ENCODE measurements at regions not wholly inside any gene's neighbourhood (a gene's known extent, or its start where the extent isn't known, plus 50 kb on each side); places are given as distances from the start of the nearest gene placed in this dataset.

DNA sequence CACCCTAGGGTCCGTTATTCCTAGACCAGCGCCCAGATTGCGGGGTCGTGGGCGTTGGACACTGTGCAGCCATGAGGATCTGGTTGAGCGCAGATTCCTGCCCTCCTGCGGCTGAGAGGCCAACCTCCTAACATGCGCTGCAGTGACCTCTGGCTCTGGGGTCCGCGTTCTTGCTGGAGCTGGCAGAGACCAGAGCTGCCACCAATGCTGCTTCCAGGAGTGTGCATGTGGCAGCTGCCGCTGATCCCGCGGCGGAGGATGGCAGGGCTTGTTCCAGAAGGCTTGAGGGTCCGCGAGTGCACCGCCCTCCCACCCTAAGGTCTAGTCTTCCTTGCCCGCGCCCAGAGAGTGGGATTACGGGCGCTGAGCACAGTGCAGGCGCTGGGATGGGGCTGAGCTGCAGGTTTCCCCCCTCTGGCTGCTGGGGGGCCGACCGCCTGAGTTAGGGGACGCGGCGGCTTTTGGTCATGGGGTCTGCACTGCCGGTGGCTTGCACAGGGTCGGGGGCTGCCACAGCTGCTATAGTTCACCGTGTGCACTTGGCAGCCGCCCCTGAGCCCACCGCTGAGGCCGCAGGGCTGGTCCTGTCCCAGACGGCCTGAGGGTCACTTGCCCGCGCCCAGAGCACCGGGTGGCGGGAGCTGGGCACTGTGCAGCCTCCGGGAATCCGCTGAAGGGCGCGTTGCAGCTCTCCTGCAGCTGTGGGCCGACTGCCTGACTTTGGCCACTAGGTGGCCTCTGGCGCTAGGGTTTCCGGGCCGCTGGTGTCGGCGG lies 145.9 kb downstream of the CCDC74A start:
- TF ChIP-seq TBP (optimal IDR thresholded peaks at IDR 0.05; ENCODE audit: low read depth, low read length) = no peak
- no peak for TF ChIP-seq ZNF75A (CRISPR knock-in tag; IDR thresholded peaks at IDR 0.05)
- TF ChIP-seq TAF7 (tag; IDR thresholded peaks at IDR 0.05) = no peak
- TF ChIP-seq, protein P1, sequence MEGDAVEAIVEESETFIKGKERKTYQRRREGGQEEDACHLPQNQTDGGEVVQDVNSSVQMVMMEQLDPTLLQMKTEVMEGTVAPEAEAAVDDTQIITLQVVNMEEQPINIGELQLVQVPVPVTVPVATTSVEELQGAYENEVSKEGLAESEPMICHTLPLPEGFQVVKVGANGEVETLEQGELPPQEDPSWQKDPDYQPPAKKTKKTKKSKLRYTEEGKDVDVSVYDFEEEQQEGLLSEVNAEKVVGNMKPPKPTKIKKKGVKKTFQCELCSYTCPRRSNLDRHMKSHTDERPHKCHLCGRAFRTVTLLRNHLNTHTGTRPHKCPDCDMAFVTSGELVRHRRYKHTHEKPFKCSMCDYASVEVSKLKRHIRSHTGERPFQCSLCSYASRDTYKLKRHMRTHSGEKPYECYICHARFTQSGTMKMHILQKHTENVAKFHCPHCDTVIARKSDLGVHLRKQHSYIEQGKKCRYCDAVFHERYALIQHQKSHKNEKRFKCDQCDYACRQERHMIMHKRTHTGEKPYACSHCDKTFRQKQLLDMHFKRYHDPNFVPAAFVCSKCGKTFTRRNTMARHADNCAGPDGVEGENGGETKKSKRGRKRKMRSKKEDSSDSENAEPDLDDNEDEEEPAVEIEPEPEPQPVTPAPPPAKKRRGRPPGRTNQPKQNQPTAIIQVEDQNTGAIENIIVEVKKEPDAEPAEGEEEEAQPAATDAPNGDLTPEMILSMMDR (IDR thresholded peaks at IDR 0.05 in 2 of 3, conservative IDR thresholded peaks at IDR 0.05 in 1 of 3; ENCODE audit: insufficient read depth in 2 of 3, low read depth in 1 of 3, low read length in 3 of 3) = peak; percentile 74 to 95 (median 83)
- TF ChIP-seq, protein P2, sequence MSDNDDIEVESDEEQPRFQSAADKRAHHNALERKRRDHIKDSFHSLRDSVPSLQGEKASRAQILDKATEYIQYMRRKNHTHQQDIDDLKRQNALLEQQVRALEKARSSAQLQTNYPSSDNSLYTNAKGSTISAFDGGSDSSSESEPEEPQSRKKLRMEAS (CRISPR knock-in tag; IDR thresholded peaks at IDR 0.05) = no peak
- TF ChIP-seq XRCC5 (IDR thresholded peaks at IDR 0.05; ENCODE audit: low read depth, low read length) = no peak

Data from K562 (cell line).